H9 (cell line): ENCODE measurements at regions not wholly inside any gene's neighbourhood (a gene's known extent, or its start where the extent isn't known, plus 50 kb on each side); places are given as distances from the start of the nearest gene placed in this dataset.

Experiments used
- DNase-seq: peaks from one replicate; pipeline ENCODE4 v3.0.0-alpha.2; 2017
- H2AFZ ChIP-seq: one replicate; pipeline ENCODE4 v1.6.1; 2013; ENCODE audit warnings: mild to moderate bottlenecking, low read length, control low read depth, moderate library complexity
- H2AK5ac ChIP-seq: 2 replicates; pipeline ENCODE4 v1.6.1; 2013; ENCODE audit warnings: low read length, control low read depth, mixed read lengths; ENCODE audit not compliant: insufficient read length
- H2BK120ac ChIP-seq: one replicate; pipeline ENCODE4 v1.6.1; 2013; ENCODE audit warnings: low read depth, mild to moderate bottlenecking, low read length, control low read depth, inconsistent platforms; ENCODE audit not compliant: poor library complexity, severe bottlenecking
- H2BK12ac ChIP-seq: 2 replicates; pipeline ENCODE4 v1.6.1; 2013; ENCODE audit warnings: low read length, control low read depth, mixed read lengths, low read depth; ENCODE audit not compliant: insufficient read length
- H2BK15ac ChIP-seq: 2 replicates; pipeline ENCODE4 v1.6.1; 2013; ENCODE audit warnings: low read depth, low read length, control low read depth
- H2BK20ac ChIP-seq: one replicate; pipeline ENCODE4 v1.6.1; 2013; ENCODE audit warnings: low read depth, mild to moderate bottlenecking, low read length, control low read depth, inconsistent platforms; ENCODE audit not compliant: poor library complexity, severe bottlenecking
- H2BK5ac ChIP-seq: 2 replicates; pipeline ENCODE4 v1.6.1; 2013; ENCODE audit warnings: low read length, control low read depth, mixed read lengths; ENCODE audit not compliant: insufficient read length
- H3K14ac ChIP-seq: 2 replicates; pipeline ENCODE4 v1.6.1; 2013; ENCODE audit warnings: low read length, control low read depth; ENCODE audit not compliant: insufficient read depth
- H3K18ac ChIP-seq: 2 replicates; pipeline ENCODE4 v1.6.1; 2013; ENCODE audit warnings: low read depth, mild to moderate bottlenecking, mixed read lengths, low read length, control low read depth; ENCODE audit not compliant: insufficient read length
- H3K23ac ChIP-seq: 2 replicates; pipeline ENCODE4 v1.6.1; 2013; ENCODE audit warnings: low read length, control low read depth, mixed read lengths, low read depth; ENCODE audit not compliant: insufficient read length
- H3K23me2 ChIP-seq: 2 replicates; pipeline ENCODE4 v1.6.1; 2013; ENCODE audit warnings: low read depth, mild to moderate bottlenecking, mixed read lengths, low read length, control low read depth; ENCODE audit not compliant: insufficient read length, poor library complexity, severe bottlenecking
- H3K27ac ChIP-seq: 2 replicates; pipeline ENCODE4 v1.5.1; 2013; ENCODE audit warnings: low read length, control low read depth, mixed read lengths, low read depth; ENCODE audit not compliant: insufficient read length
- H3K27me3 ChIP-seq: 2 replicates; pipeline ENCODE4 v1.6.1; 2013; ENCODE audit warnings: low read length, control low read depth, inconsistent platforms; ENCODE audit not compliant: insufficient read depth
- H3K4ac ChIP-seq: 2 replicates; pipeline ENCODE4 v1.6.1; 2013; ENCODE audit warnings: low read depth, mild to moderate bottlenecking, control low read depth, inconsistent platforms, low read length, moderate library complexity
- H3K4me1 ChIP-seq: 2 replicates; pipeline ENCODE4 v1.6.1; 2013; ENCODE audit warnings: low read length, control low read depth, inconsistent platforms; ENCODE audit not compliant: insufficient read depth
- H3K4me2 ChIP-seq: 2 replicates; pipeline ENCODE4 v1.6.1; 2013; ENCODE audit warnings: low read length, control low read depth, mixed read lengths; ENCODE audit not compliant: insufficient read length, insufficient read depth
- H3K56ac ChIP-seq: 2 replicates; pipeline ENCODE4 v1.6.1; 2013; ENCODE audit warnings: low read depth, mild to moderate bottlenecking, mixed read lengths, low read length, control low read depth; ENCODE audit not compliant: insufficient read length
- H3K79me1 ChIP-seq: 2 replicates; pipeline ENCODE4 v1.6.1; 2013; ENCODE audit warnings: low read depth, mild to moderate bottlenecking, moderate library complexity, low read length, control low read depth, inconsistent platforms; ENCODE audit not compliant: insufficient read depth, poor library complexity, severe bottlenecking
- H3K79me2 ChIP-seq: 2 replicates; pipeline ENCODE4 v1.6.1; 2013; ENCODE audit warnings: low read length, control low read depth, inconsistent platforms; ENCODE audit not compliant: insufficient read depth
- H3K9ac ChIP-seq: 2 replicates; pipeline ENCODE4 v1.6.1; 2013; ENCODE audit warnings: low read length, control low read depth, mixed read lengths; ENCODE audit not compliant: insufficient read length; ENCODE audit errors: extremely low read depth
- H3K9me3 ChIP-seq: one replicate; pipeline ENCODE4 v1.6.1; 2013; ENCODE audit warnings: low read depth, low read length, inconsistent platforms; ENCODE audit not compliant: control insufficient read depth
- H3T11ph ChIP-seq: one replicate; pipeline ENCODE4 v1.6.1; 2013; ENCODE audit warnings: mild to moderate bottlenecking, low read length, control low read depth, inconsistent platforms
- H4K20me1 ChIP-seq: one replicate; pipeline ENCODE4 v1.6.1; 2013; ENCODE audit not compliant: control insufficient read depth, insufficient read length, insufficient read depth
- H4K5ac ChIP-seq: 2 replicates; pipeline ENCODE4 v1.6.1; 2013; ENCODE audit warnings: low read depth, mild to moderate bottlenecking, mixed read lengths, low read length, control low read depth; ENCODE audit not compliant: insufficient read length
- H4K8ac ChIP-seq: replicated peaks from 2 replicates; pipeline ENCODE4 v1.6.1; 2013; ENCODE audit warnings: low read length, control low read depth, mixed read lengths, low read depth; ENCODE audit not compliant: insufficient read length
- H4K91ac ChIP-seq: 2 replicates; pipeline ENCODE4 v1.6.1; 2013; ENCODE audit warnings: low read depth, mild to moderate bottlenecking, moderate library complexity, mixed read lengths, low read length, control low read depth; ENCODE audit not compliant: insufficient read length
- H3K27ac Mint-ChIP-seq, 3 experiments: 2 replicates in 2 of 3; 3 replicates in 1 of 3; pipeline ENCODE4 v1.8.0; 2020 to 2021; ENCODE audit warnings: mixed read lengths in 3 of 3, mild to moderate bottlenecking in 1 of 3, moderate library complexity in 1 of 3
- H3K27me3 Mint-ChIP-seq: 2 replicates; pipeline ENCODE4 v1.8.0; 2021; ENCODE audit warnings: low read depth, mild to moderate bottlenecking, moderate library complexity, mixed read lengths
- H3K36me3 Mint-ChIP-seq, 3 experiments: 2 replicates in 2 of 3; 3 replicates in 1 of 3; pipeline ENCODE4 v1.8.0; 2020 to 2021; ENCODE audit warnings: low read depth in 3 of 3, mixed read lengths in 3 of 3; ENCODE audit not compliant: insufficient read depth in 1 of 3
- H3K4me1 Mint-ChIP-seq, 2 experiments: 2 replicates each; pipeline ENCODE4 v1.8.0; 2020; ENCODE audit warnings: mixed read lengths in 2 of 2
- H3K4me3 Mint-ChIP-seq, 2 experiments: 2 replicates in 1 of 2; 3 replicates in 1 of 2; pipeline ENCODE4 v1.8.0; 2020 to 2021; ENCODE audit warnings: mild to moderate bottlenecking in 2 of 2, mixed read lengths in 2 of 2, moderate library complexity in 1 of 2
- H3K9me3 Mint-ChIP-seq, 2 experiments: 2 replicates in 1 of 2; 3 replicates in 1 of 2; pipeline ENCODE4 v1.8.0; 2020; ENCODE audit warnings: mild to moderate bottlenecking in 2 of 2, mixed read lengths in 2 of 2, moderate library complexity in 1 of 2
- CTCF ChIP-seq: fragments of 200-600 bp; sonication (generic); conservative IDR thresholded peaks from 3 replicates; pipeline ENCODE4 v1.8.0; 2021; ENCODE audit warnings: antibody characterized with exemption, mild to moderate bottlenecking

GRCh38 chr7:84354030-84354429 lies 159.4 kb upstream of the SEMA3A start:
- Histone ChIP-seq H3K56ac (no peak overlapping the region), H4K91ac (no peak overlapping the region), H3K27ac (no peak overlapping the region), H3K9ac (no peak overlapping the region), H3K4me1 (no peaks in the 10 kb centered on the region), H2BK5ac (no peak overlapping the region), H3K23me2 (no peaks in the 10 kb centered on the region), H3K18ac (no peak overlapping the region), H2AK5ac (no peak overlapping the region), H4K5ac (no peak overlapping the region), H3K14ac (no peak overlapping the region), H3K79me2 (no peaks in the 10 kb centered on the region), H2BK120ac (no peak overlapping the region), H3K4ac (no peak overlapping the region), H2AFZ (no peak overlapping the region), H2BK15ac (no peak overlapping the region), H4K8ac (no peak overlapping the region), H2BK12ac (no peak overlapping the region), H3K79me1 (no peaks in the 10 kb centered on the region), H3T11ph (no peak overlapping the region), H3K4me2 (no peak overlapping the region), H3K27me3 (no peaks in the 10 kb centered on the region), H3K9me3 (no peaks in the 10 kb centered on the region), H4K20me1 (no peaks in the 10 kb centered on the region), H3K23ac (no peak overlapping the region), H2BK20ac (no peak overlapping the region)
- Mint-ChIP-seq H3K4me1 (no peaks in the 10 kb centered on the region), H3K27me3 (no peaks in the 10 kb centered on the region), H3K9me3 (peaks cover 11 to 12% of the 10 kb centered on the region in 2 experiments; a peak in 4 of 5 replicates), H3K27ac (no peak overlapping the region), H3K4me3 (no peak overlapping the region), H3K36me3 (peaks cover 0 to 7% (median 2%) of the 10 kb centered on the region in 3 experiments; a peak in 2 of 7 replicates)
- no peak for DNase-seq
- no peak for TF ChIP-seq CTCF
